ENCODE measurements at regions not wholly inside any gene's neighbourhood (a gene's known extent, or its start where the extent isn't known, plus 50 kb on each side); places are given as distances from the start of the nearest gene placed in this dataset.

GRCh38 chr3:111244760-111245159 lies 173.1 kb downstream of the NECTIN3 start:
- intact Hi-C loops (cut with DNase I): no loop called here
- no peak for DNase-seq (ENCODE audit: low spot score)

- intact Hi-C loops (cut with DNase I): no loop called here
- DNase-seq (ENCODE audit: low spot score): no peak
Measured at GRCh38 chr3:111246967-111247760, 175.5 kb downstream of the NECTIN3 start.

GRCh38 chr3:111248406-111248805 lies 176.8 kb downstream of the NECTIN3 start:
- no peak for DNase-seq (ENCODE audit: low spot score)
- intact Hi-C loops (cut with DNase I): no loop called here

- DNase-seq (ENCODE audit: low spot score): no peak
- intact Hi-C loops (cut with DNase I): no loop called here
Measured at GRCh38 chr3:111249421-111249820, 177.8 kb downstream of the NECTIN3 start.

- intact Hi-C loops (cut with DNase I): no loop called here
Measured at GRCh38 chr3:111252779-111253178, 181.2 kb downstream of the NECTIN3 start.

GRCh38 chr3:111253733-111254132 lies 182.1 kb downstream of the NECTIN3 start:
- intact Hi-C loops (cut with DNase I): no loop called here
- DNase-seq (ENCODE audit: low spot score): no peak

More at GRCh38 chr3:111252779-111253178, 181.2 kb downstream of the NECTIN3 start:
- DNase-seq (ENCODE audit: low spot score): no peak

GRCh38 chr3:111260878-111261277 lies 189.3 kb downstream of the NECTIN3 start:
- intact Hi-C loops (cut with DNase I): no loop called here
- DNase-seq (ENCODE audit: low spot score): no peak

GRCh38 chr3:111269777-111270176 lies 198.2 kb downstream of the NECTIN3 start:
- DNase-seq (ENCODE audit: low spot score): no peak
- intact Hi-C loops (cut with DNase I): no loop called here

- intact Hi-C loops (cut with DNase I): no loop called here
- DNase-seq (ENCODE audit: low spot score): no peak
Measured at GRCh38 chr3:111277226-111277625, 205.6 kb downstream of the NECTIN3 start.

GRCh38 chr3:111278959-111279358 lies 207.3 kb downstream of the NECTIN3 start:
- DNase-seq (ENCODE audit: low spot score): no peak
- intact Hi-C loops (cut with DNase I): no loop called here

- no peak for DNase-seq (ENCODE audit: low spot score)
- intact Hi-C loops (cut with DNase I): no loop called here
Measured at GRCh38 chr3:111282024-111282423, 210.4 kb downstream of the NECTIN3 start.

GRCh38 chr3:111283165-111283564 lies 211.5 kb downstream of the NECTIN3 start:
- intact Hi-C loops (cut with DNase I): no loop called here
- DNase-seq (ENCODE audit: low spot score): no peak

GRCh38 chr3:111284503-111285183 lies 213.0 kb downstream of the NECTIN3 start:
- no peak for DNase-seq (ENCODE audit: low spot score)
- intact Hi-C loops (cut with DNase I): no loop called here

GRCh38 chr3:111285184-111285538 lies 213.5 kb downstream of the NECTIN3 start:
- no peak for DNase-seq (ENCODE audit: low spot score)
- intact Hi-C loops (cut with DNase I): no loop called here

- DNase-seq (ENCODE audit: low spot score): no peak
- intact Hi-C loops (cut with DNase I): no loop called here
Measured at GRCh38 chr3:111285694-111286093, 214.1 kb downstream of the NECTIN3 start.

- intact Hi-C loops (cut with DNase I): no loop called here
- DNase-seq (ENCODE audit: low spot score): no peak
Measured at GRCh38 chr3:111286746-111287145, 215.1 kb downstream of the NECTIN3 start.

- no peak for DNase-seq (ENCODE audit: low spot score)
- intact Hi-C loops (cut with DNase I): loop anchor here in 1 of 2 donors (10.0 kb wide), 1 partner anchor 133 kb away; no protein-coding TSS in a partner anchor
Measured at GRCh38 chr3:111292117-111292516, 220.5 kb downstream of the NECTIN3 start.

GRCh38 chr3:111299192-111299615 lies 227.6 kb downstream of the NECTIN3 start:
- DNase-seq (ENCODE audit: low spot score): no peak
- intact Hi-C loops (cut with DNase I): loop anchor here in 1 of 2 donors (10.0 kb wide), 1 partner anchor 126 kb away; no protein-coding TSS in a partner anchor

GRCh38 chr3:111301238-111301798 lies 229.7 kb downstream of the NECTIN3 start:
- intact Hi-C loops (cut with DNase I): no loop called here
- DNase-seq (ENCODE audit: low spot score): no peak

GRCh38 chr3:111302063-111302462 lies 230.4 kb downstream of the NECTIN3 start:
- intact Hi-C loops (cut with DNase I): no loop called here
- no peak for DNase-seq (ENCODE audit: low spot score)
